Inflammatory macrophage treated with lipopolysaccharide for 1 hour (primary cell): ENCODE measurements at regions not wholly inside any gene's neighbourhood (a gene's known extent, or its start where the extent isn't known, plus 50 kb on each side); places are given as distances from the start of the nearest gene placed in this dataset.

ENCODE experiments used
- DNase-seq, 2 donors: peaks; one replicate each; pipeline ENCODE4 v3.0.0-alpha.2; 2020 to 2022

- no peak for DNase-seq
Measured at GRCh38 chrX:68588602-68589371, 58.7 kb upstream of the STARD8 start.

DNA sequence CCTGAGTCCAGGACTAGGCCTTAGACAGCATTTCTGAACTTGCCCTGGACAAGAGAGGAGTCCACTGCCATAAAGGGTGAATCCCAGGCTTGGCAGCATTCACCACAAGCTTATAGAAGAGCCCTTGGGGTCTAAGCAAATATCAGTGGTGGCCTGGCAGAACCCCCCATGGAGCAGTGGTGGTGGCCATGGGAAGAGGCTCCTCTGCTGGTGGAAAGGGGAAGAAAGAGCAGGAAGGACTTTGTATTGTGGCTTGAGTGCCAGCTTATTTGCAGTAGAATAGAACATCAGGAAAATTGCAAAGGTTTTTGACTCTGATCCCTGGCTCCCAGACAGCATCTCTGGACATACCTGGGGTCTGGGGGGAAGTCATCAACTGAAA is 58.1 kb upstream of the STARD8 start:
- DNase-seq: no peak

GRCh38 chrX:68594769-68595168 is 52.7 kb upstream of the STARD8 start:
- no peak for DNase-seq

- peak; percentile 43 to 48 for DNase-seq
Measured at GRCh38 chrX:68596871-68597270, 50.6 kb upstream of the STARD8 start.
